ENCODE measurements at regions not wholly inside any gene's neighbourhood (a gene's known extent, or its start where the extent isn't known, plus 50 kb on each side); places are given as distances from the start of the nearest gene placed in this dataset.

- no peak overlapping the region for H3K4me3 Mint-ChIP-seq (ENCODE audit: low read depth, unreplicated experiment)
- H3K36me3 Mint-ChIP-seq (ENCODE audit: insufficient read depth, unreplicated experiment): no peaks in the 10 kb centered on the region
- no peak overlapping the region for H3K27ac Mint-ChIP-seq (ENCODE audit: unreplicated experiment)
- BruUV-seq (replicated peaks): no TSS peak
- TF ChIP-seq, protein P1, sequence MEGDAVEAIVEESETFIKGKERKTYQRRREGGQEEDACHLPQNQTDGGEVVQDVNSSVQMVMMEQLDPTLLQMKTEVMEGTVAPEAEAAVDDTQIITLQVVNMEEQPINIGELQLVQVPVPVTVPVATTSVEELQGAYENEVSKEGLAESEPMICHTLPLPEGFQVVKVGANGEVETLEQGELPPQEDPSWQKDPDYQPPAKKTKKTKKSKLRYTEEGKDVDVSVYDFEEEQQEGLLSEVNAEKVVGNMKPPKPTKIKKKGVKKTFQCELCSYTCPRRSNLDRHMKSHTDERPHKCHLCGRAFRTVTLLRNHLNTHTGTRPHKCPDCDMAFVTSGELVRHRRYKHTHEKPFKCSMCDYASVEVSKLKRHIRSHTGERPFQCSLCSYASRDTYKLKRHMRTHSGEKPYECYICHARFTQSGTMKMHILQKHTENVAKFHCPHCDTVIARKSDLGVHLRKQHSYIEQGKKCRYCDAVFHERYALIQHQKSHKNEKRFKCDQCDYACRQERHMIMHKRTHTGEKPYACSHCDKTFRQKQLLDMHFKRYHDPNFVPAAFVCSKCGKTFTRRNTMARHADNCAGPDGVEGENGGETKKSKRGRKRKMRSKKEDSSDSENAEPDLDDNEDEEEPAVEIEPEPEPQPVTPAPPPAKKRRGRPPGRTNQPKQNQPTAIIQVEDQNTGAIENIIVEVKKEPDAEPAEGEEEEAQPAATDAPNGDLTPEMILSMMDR (IDR thresholded peaks at IDR 0.05; ENCODE audit: unreplicated experiment): no peak
- no peak for DNase-seq
- CTCF ChIA-PET: interaction anchor here (0.5 kb wide), 1 partner anchor 1477 kb away, joined by 3 read pairs; no protein-coding TSS in a partner anchor
- no peaks in the 10 kb centered on the region for H3K4me1 Mint-ChIP-seq (ENCODE audit: low read depth, unreplicated experiment)
- H3K27me3 Mint-ChIP-seq (ENCODE audit: unreplicated experiment): peaks cover 26% of the 10 kb centered on the region
- no peaks in the 10 kb centered on the region for H3K9me3 Mint-ChIP-seq (ENCODE audit: low read depth, unreplicated experiment)
- intact Hi-C loops (cut with micrococcal nuclease; ENCODE audit: unreplicated experiment): no loop called here
Observed at GRCh38 chr10:112000466-112000865, 183.1 kb downstream of the GPAM start.

DNA sequence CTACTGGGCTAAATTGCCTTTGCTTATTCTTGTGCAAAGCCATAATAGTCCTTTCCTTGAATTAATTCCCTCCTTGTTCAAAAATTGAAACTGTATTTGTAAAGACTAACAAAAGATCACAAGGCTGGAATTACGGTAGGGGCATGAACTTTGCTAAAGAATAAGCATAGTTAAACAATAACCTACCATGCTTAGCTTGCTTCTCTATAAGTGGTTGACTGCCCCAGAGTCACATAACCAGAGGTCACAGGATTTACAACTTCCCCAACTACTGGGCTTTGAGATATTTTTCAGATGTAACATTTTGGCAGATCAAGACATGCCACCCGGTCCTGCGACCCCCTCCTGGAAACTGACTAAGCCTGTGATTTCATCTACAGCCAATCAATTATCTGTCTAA, 181.4 kb downstream of the GPAM start:
- TF ChIP-seq, protein P1 (IDR thresholded peaks at IDR 0.05; ENCODE audit: unreplicated experiment): no peak
- BruUV-seq (replicated peaks): no TSS peak
- H3K4me1 Mint-ChIP-seq (ENCODE audit: low read depth, unreplicated experiment): no peaks in the 10 kb centered on the region
- no peaks in the 10 kb centered on the region for H3K36me3 Mint-ChIP-seq (ENCODE audit: insufficient read depth, unreplicated experiment)
- no peak overlapping the region for H3K27ac Mint-ChIP-seq (ENCODE audit: unreplicated experiment)
- CTCF ChIA-PET: interaction anchor here (1.1 kb wide), 1 partner anchor 11 kb away, joined by 3 read pairs; no protein-coding TSS in a partner anchor
- H3K4me3 Mint-ChIP-seq (ENCODE audit: low read depth, unreplicated experiment): no peak overlapping the region
- DNase-seq: no peak
- H3K27me3 Mint-ChIP-seq (ENCODE audit: unreplicated experiment): peaks cover 31% of the 10 kb centered on the region
- no peaks in the 10 kb centered on the region for H3K9me3 Mint-ChIP-seq (ENCODE audit: low read depth, unreplicated experiment)
- intact Hi-C loops (cut with micrococcal nuclease; ENCODE audit: unreplicated experiment): no loop called here

GRCh38 chr10:112004075-112004474, 179.5 kb downstream of the GPAM start:
- Mint-ChIP-seq H3K27ac (ENCODE audit: unreplicated experiment) (no peak overlapping the region), H3K4me1 (ENCODE audit: low read depth, unreplicated experiment) (no peaks in the 10 kb centered on the region), H3K4me3 (ENCODE audit: low read depth, unreplicated experiment) (no peak overlapping the region), H3K9me3 (ENCODE audit: low read depth, unreplicated experiment) (no peaks in the 10 kb centered on the region), H3K36me3 (ENCODE audit: insufficient read depth, unreplicated experiment) (no peaks in the 10 kb centered on the region), H3K27me3 (ENCODE audit: unreplicated experiment) (peaks cover 28% of the 10 kb centered on the region)
- no peak for DNase-seq
- TF ChIP-seq, protein P1 (IDR thresholded peaks at IDR 0.05; ENCODE audit: unreplicated experiment): no peak
- CTCF ChIA-PET: no interaction called here
- intact Hi-C loops (cut with micrococcal nuclease; ENCODE audit: unreplicated experiment): no loop called here
- no TSS peak for BruUV-seq (replicated peaks)

- no peaks in the 10 kb centered on the region for H3K9me3 Mint-ChIP-seq (ENCODE audit: low read depth, unreplicated experiment)
Observed at GRCh38 chr10:112005044-112005443, 178.5 kb downstream of the GPAM start.

More at GRCh38 chr10:112005044-112005443, 178.5 kb downstream of the GPAM start:
- no TSS peak for BruUV-seq (replicated peaks)
- H3K4me3 Mint-ChIP-seq (ENCODE audit: low read depth, unreplicated experiment): no peak overlapping the region
- peaks cover 28% of the 10 kb centered on the region for H3K27me3 Mint-ChIP-seq (ENCODE audit: unreplicated experiment)
- H3K4me1 Mint-ChIP-seq (ENCODE audit: low read depth, unreplicated experiment): no peaks in the 10 kb centered on the region
- H3K27ac Mint-ChIP-seq (ENCODE audit: unreplicated experiment): no peak overlapping the region
- CTCF ChIA-PET: no interaction called here
- H3K36me3 Mint-ChIP-seq (ENCODE audit: insufficient read depth, unreplicated experiment): no peaks in the 10 kb centered on the region
- TF ChIP-seq, protein P1 (IDR thresholded peaks at IDR 0.05; ENCODE audit: unreplicated experiment): no peak
- no peak for DNase-seq
- intact Hi-C loops (cut with micrococcal nuclease; ENCODE audit: unreplicated experiment): no loop called here
